CD14-positive monocyte (primary cell): ENCODE measurements at regions not wholly inside any gene's neighbourhood (a gene's known extent, or its start where the extent isn't known, plus 50 kb on each side); places are given as distances from the start of the nearest gene placed in this dataset. TPM values are rescaled to one million over a fixed set of nuclear protein-coding genes. Genes with fewer than 3 reads are reported as not detected.

Experiments
- DNase-seq, 3 donors: peaks; one replicate each; pipeline ENCODE4 v3.0.0-alpha.2; 2011 to 2022
- H2AFZ ChIP-seq: 2 replicates; pipeline ENCODE4 v1.6.0; 2012; ENCODE audit warnings: mild to moderate bottlenecking, low read depth, low read length, inconsistent platforms; ENCODE audit not compliant: insufficient read depth, poor library complexity, severe bottlenecking
- H3K27ac ChIP-seq, 2 donors: 1 replicate in 1 of 2; 2 replicates in 1 of 2; pipeline ENCODE4 v1.5.1; 2012 to 2013; ENCODE audit warnings: low read length in 2 of 2, control low read depth in 1 of 2, inconsistent platforms in 1 of 2, low read depth in 1 of 2, mild to moderate bottlenecking in 1 of 2
- H3K27me3 ChIP-seq, 2 donors: one replicate each; pipeline versions ENCODE4 v1.6.0 to v1.6.1; 2011 to 2013; ENCODE audit warnings: low read length in 2 of 2; ENCODE audit not compliant: control insufficient read depth in 2 of 2, insufficient read depth in 2 of 2
- H3K36me3 ChIP-seq, 2 donors: replicated peaks in 1 of 2; 1 replicate in 1 of 2; 2 replicates in 1 of 2; pipeline versions ENCODE4 v1.5.1 to v1.6.1; 2012 to 2013; ENCODE audit warnings: low read length in 2 of 2, control low read depth in 1 of 2, inconsistent platforms in 1 of 2, mild to moderate bottlenecking in 1 of 2; ENCODE audit not compliant: insufficient read depth in 2 of 2, control insufficient read depth in 1 of 2
- H3K4me1 ChIP-seq, 2 donors: 1 replicate in 1 of 2; 2 replicates in 1 of 2; pipeline versions ENCODE4 v1.5.1 to v1.6.1; 2012 to 2013; ENCODE audit warnings: low read length in 2 of 2, control low read depth in 1 of 2, inconsistent platforms in 1 of 2, mild to moderate bottlenecking in 1 of 2, moderate library complexity in 1 of 2; ENCODE audit not compliant: insufficient read depth in 2 of 2, control insufficient read depth in 1 of 2
- H3K4me2 ChIP-seq: replicated peaks from 2 replicates; pipeline ENCODE3; 2012; ENCODE audit warnings: low read length, moderate library complexity, mild to moderate bottlenecking; ENCODE audit not compliant: poor library complexity, severe bottlenecking; ENCODE audit errors: extremely low read depth
- H3K4me3 ChIP-seq, 3 experiments: fragments of 200-600 bp in 1 of 3; sonication (generic) in 1 of 3; replicated peaks in 1 of 3; 1 replicate in 2 of 3; 2 replicates in 1 of 3; pipeline ENCODE4 v1.5.1; 2011 to 2013; ENCODE audit warnings: low read length in 3 of 3, mild to moderate bottlenecking in 3 of 3, control low read depth in 2 of 3, low read depth in 2 of 3, inconsistent platforms in 1 of 3, moderate library complexity in 1 of 3
- H3K79me2 ChIP-seq: 2 replicates; pipeline ENCODE4 v1.6.0; 2012; ENCODE audit warnings: mild to moderate bottlenecking, control low read depth, inconsistent platforms, low read length, moderate library complexity; ENCODE audit not compliant: insufficient read depth
- H3K9ac ChIP-seq: 2 replicates; pipeline ENCODE4 v1.6.0; 2017; ENCODE audit warnings: low read length, mild to moderate bottlenecking; ENCODE audit not compliant: insufficient read depth, poor library complexity, severe bottlenecking
- H3K9me3 ChIP-seq, 2 donors: replicated peaks in 1 of 2; 1 replicate in 1 of 2; 2 replicates in 1 of 2; pipeline versions ENCODE4 v1.5.1 to v1.6.1; 2012 to 2013; ENCODE audit warnings: low read length in 2 of 2, control low read depth in 1 of 2; ENCODE audit not compliant: control insufficient read depth in 1 of 2, insufficient read depth in 1 of 2
- H4K20me1 ChIP-seq: 2 replicates; pipeline ENCODE4 v1.6.0; 2012; ENCODE audit warnings: mild to moderate bottlenecking, low read length, control low read depth, moderate library complexity; ENCODE audit not compliant: insufficient read depth
- H3K27ac Mint-ChIP-seq, 7 donors: one replicate each; pipeline ENCODE4 v1.8.0; 2020; ENCODE audit warnings: mild to moderate bottlenecking in 7 of 7, mixed read lengths in 7 of 7, moderate library complexity in 6 of 7, inconsistent platforms in 2 of 7
- H3K27me3 Mint-ChIP-seq, 3 donors: one replicate each; pipeline ENCODE4 v1.8.0; 2021 to 2022; ENCODE audit warnings: low read depth in 3 of 3, mild to moderate bottlenecking in 3 of 3, mixed read lengths in 3 of 3, moderate library complexity in 3 of 3, inconsistent platforms in 1 of 3
- H3K36me3 Mint-ChIP-seq, 2 donors: one replicate each; pipeline ENCODE4 v1.8.0; 2020; ENCODE audit warnings: mixed read lengths in 2 of 2, inconsistent platforms in 1 of 2, mild to moderate bottlenecking in 1 of 2
- H3K4me1 Mint-ChIP-seq: one replicate; pipeline ENCODE4 v1.8.0; 2020; ENCODE audit warnings: mild to moderate bottlenecking, mixed read lengths
- H3K4me3 Mint-ChIP-seq, 2 donors: one replicate each; pipeline ENCODE4 v1.8.0; 2020; ENCODE audit warnings: mild to moderate bottlenecking in 2 of 2, mixed read lengths in 2 of 2, moderate library complexity in 1 of 2
- H3K9me3 Mint-ChIP-seq, 7 donors: one replicate each; pipeline ENCODE4 v1.8.0; 2020 to 2022; ENCODE audit warnings: mixed read lengths in 7 of 7, mild to moderate bottlenecking in 6 of 7, moderate library complexity in 6 of 7, inconsistent platforms in 2 of 7
- CTCF ChIP-seq: fragments of 200-600 bp; IDR thresholded peaks from one replicate; pipeline ENCODE4 v1.8.0; 2022; ENCODE audit warnings: antibody characterized with exemption, mild to moderate bottlenecking
- WGBS: methylation state at CpG from one replicate; pipeline ENCODE4 v1.1.5; 2013; ENCODE audit warnings: missing lambda C conversion rate; ENCODE audit not compliant: insufficient coverage; 5-methylcytosine and 5-hydroxymethylcytosine counted together
- intact Hi-C, 2 donors: fragments of 100-400 bp; cut with micrococcal nuclease; formaldehyde crosslinking; loops; one replicate each; pipeline versions ENCODE4 v1.15.0 to v1.15.1; 2023
- small RNA-seq: library from RNA; depleted of rRNA; stranded (forward); fragments of <200 nt; gene quantifications from one replicate; pipeline ENCODE3, GENCODE V24; 2012; ENCODE audit warnings: low read depth; ENCODE audit not compliant: insufficient read length

GRCh38 chr13:57075588-57075987, 65.1 kb upstream of the PRR20A start:
- H3K27ac ChIP-seq, result no peak overlapping the region
- intact Hi-C loops, result no loop called here
- no peak overlapping the region for H3K4me2 ChIP-seq
- no peak overlapping the region for H2AFZ ChIP-seq
- H3K27ac Mint-ChIP-seq, result no peak overlapping the region
- H3K4me3 ChIP-seq, result no peak overlapping the region
- H3K4me1 Mint-ChIP-seq, result no peaks in the 10 kb centered on the region
- no peaks in the 10 kb centered on the region for H3K79me2 ChIP-seq
- DNase-seq, result no peak
- no peaks in the 10 kb centered on the region for H3K27me3 Mint-ChIP-seq
- no peaks in the 10 kb centered on the region for H3K4me1 ChIP-seq
- no peaks in the 10 kb centered on the region for H3K36me3 ChIP-seq
- WGBS, result no CpG with 5 or more reads among the region's 2 CpGs
- TF ChIP-seq CTCF, result no peak
- H3K9me3 ChIP-seq, result peaks cover 3 to 8% of the 10 kb centered on the region in 2 donors
- H3K27me3 ChIP-seq, result no peaks in the 10 kb centered on the region
- H3K9ac ChIP-seq, result no peak overlapping the region
- no peak overlapping the region for H3K4me3 Mint-ChIP-seq
- peaks cover 0 to 3% (median 0%) of the 10 kb centered on the region in 7 donors for H3K9me3 Mint-ChIP-seq
- no peaks in the 10 kb centered on the region for H3K36me3 Mint-ChIP-seq
- no peaks in the 10 kb centered on the region for H4K20me1 ChIP-seq

GRCh38 chr13:57087006-57087405, 53.7 kb upstream of the PRR20A start:
- WGBS, result no CpG with 5 or more reads among the region's 2 CpGs

More at GRCh38 chr13:57087006-57087405, 53.7 kb upstream of the PRR20A start:
- Histone ChIP-seq H3K27ac (no peak overlapping the region), H3K4me3 (no peak overlapping the region), H3K36me3 (no peaks in the 10 kb centered on the region), H3K4me1 (no peaks in the 10 kb centered on the region), H2AFZ (no peak overlapping the region), H3K4me2 (no peak overlapping the region), H3K9me3 (peaks cover 3 to 10% of the 10 kb centered on the region in 2 donors), H3K9ac (no peak overlapping the region), H4K20me1 (no peaks in the 10 kb centered on the region), H3K27me3 (no peaks in the 10 kb centered on the region), H3K79me2 (no peaks in the 10 kb centered on the region)
- H3K9me3 Mint-ChIP-seq, result peaks cover 0 to 7% (median 6%) of the 10 kb centered on the region in 7 donors
- intact Hi-C loops, result no loop called here
- DNase-seq, result no peak
- H3K27me3 Mint-ChIP-seq, result peaks cover 0 to 2% (median 0%) of the 10 kb centered on the region in 3 donors
- no peak overlapping the region for H3K4me3 Mint-ChIP-seq
- H3K4me1 Mint-ChIP-seq, result no peaks in the 10 kb centered on the region
- H3K36me3 Mint-ChIP-seq, result no peaks in the 10 kb centered on the region
- no peak for TF ChIP-seq CTCF
- H3K27ac Mint-ChIP-seq, result no peak overlapping the region

Small RNAs in the stretch of these regions (small RNA-seq; reads per million reads assigned to genes)
- gene MIR5007, result not detected
- not detected for gene RF02271
